GM08714 (cell line): ENCODE measurements at regions not wholly inside any gene's neighbourhood (a gene's known extent, or its start where the extent isn't known, plus 50 kb on each side); places are given as distances from the start of the nearest gene placed in this dataset.
"Not testable (repeated sequence)": the region's sequence is repeated elsewhere in the genome, so short reads cannot be mapped to it uniquely, and the experiment has no call there.

ENCODE experiments used
- H3K4me3 ChIP-seq: fragments of 200-500 bp; sonication (Bioruptor generic); 2 replicates; pipeline ENCODE4 v1.5.1; 2014; ENCODE audit warnings: mild to moderate bottlenecking, low read length, inconsistent platforms
- ZNF274 ChIP-seq: IDR thresholded peaks from 2 replicates; pipeline ENCODE4 v1.6.1; 2012; ENCODE audit warnings: mild to moderate bottlenecking, low read depth, low read length

DNA sequence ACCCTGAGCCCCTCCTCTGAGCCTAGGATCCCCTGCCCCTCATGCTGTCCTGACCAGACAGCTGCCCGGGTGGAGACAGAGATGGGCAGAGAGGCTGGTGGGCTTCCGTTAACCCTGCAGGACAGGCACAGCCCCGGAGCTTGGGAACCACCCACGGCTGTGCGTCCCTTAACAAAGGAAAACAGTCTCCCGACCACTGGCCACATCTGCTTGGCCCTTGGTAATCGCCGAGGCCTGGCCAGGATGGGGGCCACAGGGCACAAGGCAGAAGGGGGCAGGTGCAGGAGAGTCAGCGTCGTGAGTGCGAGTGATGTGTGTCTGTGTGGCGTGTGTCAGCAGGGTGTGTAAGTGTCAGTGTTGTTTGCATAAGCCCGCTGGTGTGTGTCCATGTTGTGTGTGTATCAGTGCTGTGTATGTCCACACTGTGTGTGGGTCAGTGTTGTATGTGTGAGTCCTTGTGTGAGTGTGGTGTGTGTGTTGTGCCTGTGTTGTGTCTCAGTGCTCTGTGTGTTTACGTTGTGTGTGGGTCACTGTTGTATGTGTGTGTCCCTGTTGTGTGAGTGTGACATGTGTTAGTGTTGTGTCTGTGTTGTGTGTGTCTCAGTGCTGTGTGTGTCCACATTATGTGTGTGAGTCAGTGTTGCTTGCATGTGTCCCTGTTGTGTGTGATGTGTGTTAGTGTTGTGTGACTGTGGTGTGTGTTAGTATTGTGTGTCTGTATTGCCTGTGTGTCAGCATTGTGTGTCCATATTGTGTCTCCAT lies 369.5 kb downstream of the BRD1 start:
- H3K4me3 ChIP-seq, result no peak overlapping the region
- no peak for TF ChIP-seq ZNF274

DNA sequence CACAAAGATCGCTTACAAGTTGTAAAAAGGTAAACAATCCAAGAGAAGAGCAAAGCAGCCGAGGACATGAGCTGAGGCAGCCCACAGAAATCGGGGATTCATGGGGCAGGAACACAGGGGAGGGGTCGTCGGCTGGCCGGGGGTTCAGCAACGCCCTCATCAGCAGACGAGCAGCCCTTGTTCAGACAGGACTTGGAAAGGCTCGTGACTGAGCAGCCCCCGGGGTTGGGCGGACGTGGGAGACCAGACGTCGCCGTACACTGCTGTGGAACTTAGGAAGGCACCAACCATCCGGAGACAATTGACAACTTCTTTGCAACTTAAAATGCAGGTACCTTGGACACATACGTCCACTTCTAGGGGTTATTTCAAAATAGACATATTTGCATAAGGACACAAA lies 370.5 kb downstream of the BRD1 start:
- H3K4me3 ChIP-seq, result no peak overlapping the region
- no peak for TF ChIP-seq ZNF274

- no peak for TF ChIP-seq ZNF274
- H3K4me3 ChIP-seq, result no peak overlapping the region
Observed at GRCh38 chr22:49455595-49455994, 372.1 kb downstream of the BRD1 start.

- TF ChIP-seq ZNF274, result no peak
- no peak overlapping the region for H3K4me3 ChIP-seq
Observed at GRCh38 chr22:49454726-49455125, 372.9 kb downstream of the BRD1 start.

DNA sequence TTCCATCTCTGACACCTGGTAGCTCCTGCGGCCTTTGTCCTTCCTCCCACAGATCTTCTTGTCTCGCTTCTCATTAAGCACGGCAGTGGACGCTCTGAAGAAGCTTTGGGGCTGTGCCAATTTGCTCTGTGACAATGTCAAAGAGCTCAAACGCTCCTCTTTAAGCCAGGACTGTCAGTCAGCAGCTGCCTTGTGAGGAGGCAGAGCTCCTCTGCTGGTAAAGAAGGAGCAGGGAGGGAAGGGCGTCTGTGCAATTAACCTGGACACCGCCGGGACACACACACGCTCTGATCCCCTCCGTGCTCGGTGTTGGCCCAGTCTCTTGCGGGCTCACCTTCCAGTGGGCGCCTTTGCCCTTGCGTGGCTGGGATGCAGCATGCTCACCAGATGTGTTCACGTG lies 373.9 kb downstream of the BRD1 start:
- TF ChIP-seq ZNF274, result no peak

GRCh38 chr22:49453019-49453418 lies 374.7 kb downstream of the BRD1 start:
- not testable (repeated sequence) for H3K4me3 ChIP-seq

More for the DNA sequence above, 373.9 kb downstream of the BRD1 start:
- no peak overlapping the region for H3K4me3 ChIP-seq

GRCh38 chr22:49452362-49452946 lies 375.2 kb downstream of the BRD1 start:
- no peak overlapping the region for H3K4me3 ChIP-seq
- no peak for TF ChIP-seq ZNF274

DNA sequence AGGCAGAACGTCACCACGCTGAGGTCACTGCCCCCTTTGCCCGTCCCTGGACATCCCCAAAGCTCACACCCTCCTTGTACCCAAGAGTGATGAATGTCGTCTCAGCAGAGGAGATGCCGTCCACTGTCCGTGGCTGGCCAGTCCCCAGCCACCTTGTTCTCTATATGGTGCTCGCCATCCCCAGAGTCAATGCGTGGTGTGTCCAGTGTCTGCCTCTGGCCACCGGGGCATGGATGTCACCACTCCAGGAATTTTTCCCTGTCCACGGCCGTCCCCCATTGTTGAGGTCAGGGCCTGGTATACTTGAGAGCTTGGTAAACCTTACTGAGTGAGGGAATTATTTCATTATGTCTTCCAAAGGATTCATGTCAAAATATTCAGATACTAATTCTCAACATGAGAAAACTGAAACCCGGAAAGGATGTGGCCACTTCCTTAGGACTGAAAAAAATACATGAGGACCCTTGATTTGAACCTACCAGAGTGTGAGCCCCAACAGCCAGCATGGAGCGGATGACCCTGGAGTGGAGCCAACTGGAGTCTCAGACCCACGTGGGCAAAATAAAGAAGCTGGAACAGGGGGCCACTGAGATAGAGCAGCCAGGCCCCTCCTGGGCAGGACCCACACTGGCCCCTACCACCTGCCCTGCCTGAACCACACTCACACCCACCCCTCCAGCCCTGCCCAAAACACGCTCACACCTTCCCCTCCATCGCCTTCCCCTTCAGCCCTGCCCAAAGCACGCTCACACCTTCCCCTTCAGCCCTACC lies 376.4 kb downstream of the BRD1 start:
- H3K4me3 ChIP-seq, result no peak overlapping the region
- no peak for TF ChIP-seq ZNF274

DNA sequence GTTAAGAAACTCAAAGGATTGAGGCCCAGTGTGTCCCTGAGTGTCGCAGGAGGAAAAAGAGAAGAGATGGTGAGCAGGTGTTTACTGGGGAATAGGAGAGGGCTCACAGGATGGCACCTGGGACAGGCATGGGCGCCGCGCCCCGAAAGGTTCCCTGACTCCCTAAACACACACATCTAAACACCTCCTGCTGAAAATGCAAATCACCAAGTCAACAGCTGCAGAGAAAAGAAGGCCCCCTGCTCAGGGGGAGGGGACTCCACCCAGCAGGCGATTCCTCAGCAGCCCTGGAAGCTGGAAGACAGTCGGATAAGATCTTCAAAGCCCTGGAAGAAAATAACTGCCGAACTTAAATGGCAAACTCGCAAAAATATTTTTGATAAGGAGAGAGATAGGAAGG lies 377.2 kb downstream of the BRD1 start:
- no peak for TF ChIP-seq ZNF274
- no peak overlapping the region for H3K4me3 ChIP-seq

GRCh38 chr22:49449811-49450446 lies 377.7 kb downstream of the BRD1 start:
- no peak overlapping the region for H3K4me3 ChIP-seq
- no peak for TF ChIP-seq ZNF274

- TF ChIP-seq ZNF274, result no peak
- H3K4me3 ChIP-seq, result no peak overlapping the region
Observed at GRCh38 chr22:49449377-49449776, 378.3 kb downstream of the BRD1 start.

GRCh38 chr22:49448526-49448925 lies 379.1 kb downstream of the BRD1 start:
- H3K4me3 ChIP-seq, result no peak overlapping the region

DNA sequence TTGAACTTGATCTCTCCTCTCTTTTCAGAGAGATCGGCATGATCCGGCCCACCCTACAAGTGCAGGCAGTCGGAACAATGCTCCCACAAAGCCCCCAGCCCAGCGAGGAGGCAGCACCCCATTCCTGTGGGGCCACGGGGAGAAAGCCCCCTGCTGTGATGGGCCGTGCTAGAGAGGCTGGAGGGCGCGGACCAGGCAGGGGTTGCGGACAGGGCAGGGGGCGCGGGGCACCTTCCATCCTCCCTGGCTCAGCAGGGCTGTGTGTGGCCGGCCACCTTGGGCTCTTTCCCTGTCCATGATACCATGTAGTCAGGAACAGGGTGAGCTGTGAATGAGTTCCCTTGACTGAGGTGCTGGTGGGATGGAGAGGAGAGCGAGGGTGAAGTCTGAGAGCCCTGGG lies 379.8 kb downstream of the BRD1 start:
- TF ChIP-seq ZNF274, result no peak
- H3K4me3 ChIP-seq, result no peak overlapping the region

More at GRCh38 chr22:49448526-49448925, 379.1 kb downstream of the BRD1 start:
- no peak for TF ChIP-seq ZNF274
